H1 (cell line): ENCODE measurements at regions not wholly inside any gene's neighbourhood (a gene's known extent, or its start where the extent isn't known, plus 50 kb on each side); places are given as distances from the start of the nearest gene placed in this dataset.

ENCODE experiments used
- CTCF ChIA-PET: fragments of 300-600 bp; sonication (Branson Sonifier 250); formaldehyde crosslinking; loops from one replicate; lab custom pipeline; 2021; ENCODE audit not compliant: partially characterized antibody; lab: Charles Lee
- POLR2A ChIA-PET: fragments of 300-600 bp; sonication (Branson Sonifier 250); formaldehyde crosslinking; loops from one replicate; lab custom pipeline; 2021; ENCODE audit warnings: inconsistent platforms; ENCODE audit not compliant: partially characterized antibody; lab: Charles Lee
- DNase-seq, 2 experiments: peaks; one replicate each; pipeline versions ENCODE4 v3.0.0 to v3.0.0-alpha.2; 2010 to 2022; ENCODE audit warnings: low spot score in 2 of 2, low read depth in 1 of 2, mixed read lengths in 1 of 2
- FAIRE-seq: peaks from 2 replicates; lab custom pipeline; 2011; peaks lifted over from hg19 to GRCh38; lab: Jason Lieb, UNC
- H2AFZ ChIP-seq: 2 replicates; pipeline ENCODE4 v1.8.1; 2012; ENCODE audit warnings: low read length, inconsistent platforms
- H2AK5ac ChIP-seq: 2 replicates; pipeline ENCODE4 v1.6.1; 2013; ENCODE audit warnings: low read depth, low read length
- H2BK120ac ChIP-seq: replicated peaks from 2 replicates; pipeline ENCODE3; 2013; ENCODE audit warnings: low read depth, low read length, inconsistent platforms
- H2BK12ac ChIP-seq: 2 replicates; pipeline ENCODE4 v1.6.1; 2013; ENCODE audit warnings: low read depth, low read length
- H2BK15ac ChIP-seq: 2 replicates; pipeline ENCODE4 v1.6.1; 2013; ENCODE audit warnings: low read length
- H2BK20ac ChIP-seq: 2 replicates; pipeline ENCODE4 v1.6.1; 2013; ENCODE audit warnings: low read length
- H2BK5ac ChIP-seq: 2 replicates; pipeline ENCODE4 v1.6.1; 2013; ENCODE audit warnings: low read depth, low read length
- H3K14ac ChIP-seq: 2 replicates; pipeline ENCODE4 v1.6.1; 2013; ENCODE audit warnings: inconsistent platforms; ENCODE audit not compliant: insufficient read length
- H3K18ac ChIP-seq: 2 replicates; pipeline ENCODE4 v1.6.1; 2013; ENCODE audit warnings: low read length; ENCODE audit errors: extremely low read depth
- H3K23ac ChIP-seq: 2 replicates; pipeline ENCODE4 v1.6.1; 2013; ENCODE audit warnings: inconsistent platforms; ENCODE audit not compliant: insufficient read length
- H3K23me2 ChIP-seq: 2 replicates; pipeline ENCODE4 v1.6.1; 2013; ENCODE audit warnings: low read depth, low read length
- H3K27ac ChIP-seq: 2 replicates; pipeline ENCODE4 v1.6.1; 2011; ENCODE audit warnings: low read depth, low read length, inconsistent platforms
- H3K27me3 ChIP-seq, 4 experiments: replicated peaks in 1 of 4; 1 replicate in 1 of 4; 2 replicates in 3 of 4; pipeline versions ENCODE4 v1.6.1 to v1.8.1; 2011 to 2013; ENCODE audit warnings: low read length in 3 of 4, mild to moderate bottlenecking in 3 of 4, inconsistent platforms in 2 of 4, mixed read lengths in 2 of 4, moderate library complexity in 1 of 4; ENCODE audit not compliant: control insufficient read depth in 3 of 4, insufficient read depth in 3 of 4; ENCODE audit errors: extremely low read depth in 1 of 4
- H3K36me3 ChIP-seq, 4 experiments: 2 replicates each; pipeline versions ENCODE4 v1.6.1 to v1.8.1; 2011 to 2013; ENCODE audit warnings: mild to moderate bottlenecking in 4 of 4, low read length in 3 of 4, moderate library complexity in 2 of 4, control low read depth in 1 of 4, inconsistent platforms in 1 of 4; ENCODE audit not compliant: insufficient read depth in 4 of 4, control insufficient read depth in 2 of 4
- H3K4ac ChIP-seq: replicated peaks from 2 replicates; pipeline ENCODE3; 2013; ENCODE audit warnings: low read length, low read depth, mixed read lengths, inconsistent platforms; ENCODE audit not compliant: insufficient read length
- H3K4me1 ChIP-seq, 4 experiments: replicated peaks in 1 of 4; 1 replicate in 1 of 4; 2 replicates in 3 of 4; pipeline versions ENCODE4 v1.6.1 to v1.8.1; 2011 to 2013; ENCODE audit warnings: low read length in 3 of 4, inconsistent platforms in 2 of 4, mixed read lengths in 1 of 4; ENCODE audit not compliant: insufficient read depth in 4 of 4, control insufficient read depth in 3 of 4
- H3K4me2 ChIP-seq, 2 experiments: 2 replicates each; pipeline versions ENCODE4 v1.6.1 to v1.8.1; 2011 to 2013; ENCODE audit warnings: low read depth in 2 of 2, low read length in 2 of 2, control low read depth in 1 of 2, inconsistent platforms in 1 of 2, mild to moderate bottlenecking in 1 of 2; ENCODE audit not compliant: insufficient read depth in 1 of 2
- H3K4me3 ChIP-seq, 4 experiments: fragments of 200-600, 300-600 bp in 1 of 4; sonication (generic), shearing (Covaris generic), sonication (Bioruptor Twin) in 1 of 4; 2 replicates each; pipeline versions ENCODE4 v1.5.1 to v1.8.1; 2011 to 2016; ENCODE audit warnings: low read length in 4 of 4, low read depth in 3 of 4, control low read depth in 2 of 4, inconsistent platforms in 2 of 4, mild to moderate bottlenecking in 2 of 4, mixed read lengths in 1 of 4, moderate library complexity in 1 of 4; ENCODE audit not compliant: insufficient read depth in 2 of 4; ENCODE audit errors: extremely low read depth in 1 of 4
- H3K56ac ChIP-seq: replicated peaks from 2 replicates; pipeline ENCODE3; 2013; ENCODE audit warnings: low read depth, mild to moderate bottlenecking, mixed read lengths, low read length, inconsistent platforms; ENCODE audit not compliant: insufficient read length
- H3K79me1 ChIP-seq: 2 replicates; pipeline ENCODE4 v1.6.1; 2013; ENCODE audit warnings: low read depth, low read length, control low read depth
- H3K79me2 ChIP-seq, 2 experiments: 2 replicates each; pipeline versions ENCODE4 v1.6.1 to v1.8.1; 2012 to 2013; ENCODE audit warnings: low read length in 2 of 2, mild to moderate bottlenecking in 2 of 2, inconsistent platforms in 1 of 2; ENCODE audit not compliant: insufficient read depth in 2 of 2, control insufficient read depth in 1 of 2
- H3K9ac ChIP-seq, 4 experiments: replicated peaks in 1 of 4; 1 replicate in 1 of 4; 2 replicates in 3 of 4; pipeline versions ENCODE4 v1.6.1 to v1.8.1; 2011 to 2013; ENCODE audit warnings: low read depth in 3 of 4, low read length in 3 of 4, control low read depth in 2 of 4, mild to moderate bottlenecking in 2 of 4, moderate library complexity in 2 of 4, inconsistent platforms in 1 of 4; ENCODE audit errors: extremely low read depth in 1 of 4
- H3K9me3 ChIP-seq, 2 experiments: 2 replicates each; pipeline versions ENCODE4 v1.6.1 to v1.8.1; 2012 to 2013; ENCODE audit warnings: mild to moderate bottlenecking in 2 of 2, moderate library complexity in 2 of 2, control low read depth in 1 of 2, inconsistent platforms in 1 of 2, low read depth in 1 of 2, low read length in 1 of 2, mixed read lengths in 1 of 2; ENCODE audit not compliant: insufficient read depth in 2 of 2
- H4K20me1 ChIP-seq, 2 experiments: replicated peaks in 1 of 2; 2 replicates each; pipeline versions ENCODE3 to v1.8.1; 2011 to 2013; ENCODE audit warnings: inconsistent platforms in 2 of 2, low read length in 2 of 2, mild to moderate bottlenecking in 1 of 2; ENCODE audit not compliant: insufficient read depth in 2 of 2, control insufficient read depth in 1 of 2
- H4K5ac ChIP-seq: 2 replicates; pipeline ENCODE4 v1.6.1; 2013; ENCODE audit warnings: low read length, low read depth, mixed read lengths, inconsistent platforms; ENCODE audit not compliant: insufficient read length
- H4K8ac ChIP-seq: 2 replicates; pipeline ENCODE4 v1.8.0; 2013; ENCODE audit warnings: mild to moderate bottlenecking, moderate library complexity, low read length, inconsistent platforms; ENCODE audit not compliant: insufficient read depth; ENCODE audit errors: extremely low read depth
- H4K91ac ChIP-seq: replicated peaks from 2 replicates; pipeline ENCODE3; 2013; ENCODE audit warnings: low read length, mixed read lengths, inconsistent platforms; ENCODE audit not compliant: insufficient read length
- ATF2 ChIP-seq: IDR thresholded peaks from 2 replicates; pipeline ENCODE4 v1.6.1; 2012; ENCODE audit warnings: low read length, inconsistent platforms
- CBX5 ChIP-seq: fragments of 300-800, 300-1000 bp; sonication (generic); IDR thresholded peaks from 2 replicates; pipeline ENCODE4 v1.7.1; 2016; ENCODE audit warnings: antibody characterized with exemption, low read length, low read depth
- EP300 ChIP-seq, 2 experiments: IDR thresholded peaks; 1 replicate in 1 of 2; 2 replicates in 1 of 2; pipeline ENCODE4 v1.6.1; 2011 to 2012; ENCODE audit warnings: low read depth in 2 of 2, low read length in 2 of 2, mild to moderate bottlenecking in 2 of 2, borderline replicate concordance in 1 of 2, inconsistent platforms in 1 of 2, moderate library complexity in 1 of 2
- JUN ChIP-seq: IDR thresholded peaks from 2 replicates; pipeline ENCODE4 v1.6.1; 2011; ENCODE audit warnings: low read depth, mild to moderate bottlenecking, improper control_type of control experiment, low read length
- KDM1A ChIP-seq: fragments of 200-600, 300-600 bp; sonication (generic); IDR thresholded peaks from 2 replicates; pipeline ENCODE4 v1.7.1; 2016; ENCODE audit warnings: mild to moderate bottlenecking, low read length, borderline replicate concordance
- KDM5A ChIP-seq: fragments of 200-600 bp; IDR thresholded peaks from 2 replicates; pipeline ENCODE4 v1.7.1; 2012; ENCODE audit warnings: mild to moderate bottlenecking, low read length, inconsistent platforms, mixed read lengths
- WGBS, 2 experiments: shearing (Covaris generic) in 1 of 2; methylation state at CpG; one replicate each; pipeline versions ENCODE4 v1.1.6 to v1.1.7; 2013 to 2015; ENCODE audit warnings: low lambda C conversion rate in 2 of 2, mixed read lengths in 2 of 2, inconsistent platforms in 1 of 2, low coverage in 1 of 2, missing lambda C conversion rate in 1 of 2; ENCODE audit not compliant: insufficient replicate concordance in 2 of 2, insufficient coverage in 1 of 2, insufficient read length in 1 of 2; ENCODE audit errors: extremely low coverage in 1 of 2, missing lambda C conversion rate in 1 of 2; 5-methylcytosine and 5-hydroxymethylcytosine counted together
- TF ChIP-seq, protein P1 (sequence below), 3 experiments: IDR thresholded peaks; 1 replicate in 2 of 3; 2 replicates in 1 of 3; pipeline versions ENCODE4 v1.5.1 to v1.6.1; 2011; ENCODE audit warnings: low read length in 3 of 3, mild to moderate bottlenecking in 3 of 3, inconsistent platforms in 2 of 3, low read depth in 1 of 3, moderate library complexity in 1 of 3; ENCODE audit not compliant: insufficient read depth in 1 of 3; ENCODE audit errors: control extremely low read depth in 1 of 3

DNA sequence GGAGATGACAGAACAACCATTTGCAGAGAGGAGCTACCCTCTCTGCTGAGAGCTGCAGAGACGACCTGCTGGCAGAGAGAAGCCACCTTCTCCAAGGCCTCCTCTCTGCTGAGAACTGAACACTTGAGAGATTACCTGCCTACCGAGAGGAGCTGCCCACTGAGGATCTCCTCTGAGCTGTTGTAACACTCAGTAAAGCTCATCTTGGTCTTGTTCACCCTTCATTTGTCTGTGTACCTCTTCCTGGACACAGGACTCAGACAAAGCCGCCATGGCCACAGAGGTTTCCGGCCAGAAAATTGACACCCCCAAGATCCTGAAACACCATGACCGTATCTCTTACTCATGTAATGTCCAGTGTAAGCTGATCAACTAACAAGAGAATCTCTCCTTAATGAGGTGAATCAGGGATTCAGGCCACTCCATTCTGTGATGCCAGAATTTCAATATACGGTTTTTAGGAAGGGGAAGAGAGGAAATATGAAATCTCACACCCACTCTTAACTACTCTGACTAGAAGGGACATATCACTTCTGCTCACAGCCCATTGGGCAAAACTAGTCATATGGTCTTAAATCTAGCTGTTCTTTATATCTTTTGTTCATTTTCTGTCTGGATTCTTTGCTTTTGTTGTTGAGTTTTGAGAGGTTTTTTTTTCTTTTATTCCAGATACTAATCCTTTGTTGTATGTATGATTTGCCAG lies 83.8 kb downstream of the RHOU start:
- no peaks in the 10 kb centered on the region for H3K9me3 ChIP-seq
- H3K56ac ChIP-seq = no peak overlapping the region
- H3K4me2 ChIP-seq = no peak overlapping the region
- H4K5ac ChIP-seq = no peak overlapping the region
- H2AFZ ChIP-seq = no peak overlapping the region
- H2AK5ac ChIP-seq = no peak overlapping the region
- H3K23me2 ChIP-seq = no peaks in the 10 kb centered on the region
- H4K8ac ChIP-seq = no peak overlapping the region
- no peak overlapping the region for H2BK120ac ChIP-seq
- H3K14ac ChIP-seq = no peak overlapping the region
- WGBS, 2 experiments = 79% methylated on average over 6 of the region's 6 CpGs; no CpG with 5 or more reads in 1 of the 2 experiments
- H3K9ac ChIP-seq = no peak overlapping the region
- no peaks in the 10 kb centered on the region for H3K79me1 ChIP-seq
- H3K27me3 ChIP-seq = no peaks in the 10 kb centered on the region
- H2BK5ac ChIP-seq = no peak overlapping the region
- ChIA-PET POLR2A (no interaction called here), CTCF (interaction anchor here (0.8 to 0.9 kb wide), 2 partner anchors 30 to 151 kb away, joined by 3 read pairs; no protein-coding TSS in a partner anchor)
- H3K36me3 ChIP-seq = no peaks in the 10 kb centered on the region
- no peak overlapping the region for H3K4ac ChIP-seq
- H2BK12ac ChIP-seq = no peak overlapping the region
- H4K91ac ChIP-seq = no peak overlapping the region
- H3K4me1 ChIP-seq = no peaks in the 10 kb centered on the region
- H3K23ac ChIP-seq = no peak overlapping the region
- no peak overlapping the region for H3K4me3 ChIP-seq
- H2BK15ac ChIP-seq = no peak overlapping the region
- FAIRE-seq (no peak), DNase-seq (no peak)
- no peak overlapping the region for H3K27ac ChIP-seq
- no peaks in the 10 kb centered on the region for H4K20me1 ChIP-seq
- no peaks in the 10 kb centered on the region for H3K79me2 ChIP-seq
- no peak overlapping the region for H3K18ac ChIP-seq
- TF ChIP-seq CBX5 (no peak), KDM5A (no peak), EP300 (IDR thresholded peaks at IDR 0.05; ENCODE audit: borderline replicate concordance in 1 of 2, low read depth in 2 of 2, low read length in 2 of 2) (no peak), ATF2 (no peak), JUN (no peak), KDM1A (no peak)
- TF ChIP-seq, protein P1, sequence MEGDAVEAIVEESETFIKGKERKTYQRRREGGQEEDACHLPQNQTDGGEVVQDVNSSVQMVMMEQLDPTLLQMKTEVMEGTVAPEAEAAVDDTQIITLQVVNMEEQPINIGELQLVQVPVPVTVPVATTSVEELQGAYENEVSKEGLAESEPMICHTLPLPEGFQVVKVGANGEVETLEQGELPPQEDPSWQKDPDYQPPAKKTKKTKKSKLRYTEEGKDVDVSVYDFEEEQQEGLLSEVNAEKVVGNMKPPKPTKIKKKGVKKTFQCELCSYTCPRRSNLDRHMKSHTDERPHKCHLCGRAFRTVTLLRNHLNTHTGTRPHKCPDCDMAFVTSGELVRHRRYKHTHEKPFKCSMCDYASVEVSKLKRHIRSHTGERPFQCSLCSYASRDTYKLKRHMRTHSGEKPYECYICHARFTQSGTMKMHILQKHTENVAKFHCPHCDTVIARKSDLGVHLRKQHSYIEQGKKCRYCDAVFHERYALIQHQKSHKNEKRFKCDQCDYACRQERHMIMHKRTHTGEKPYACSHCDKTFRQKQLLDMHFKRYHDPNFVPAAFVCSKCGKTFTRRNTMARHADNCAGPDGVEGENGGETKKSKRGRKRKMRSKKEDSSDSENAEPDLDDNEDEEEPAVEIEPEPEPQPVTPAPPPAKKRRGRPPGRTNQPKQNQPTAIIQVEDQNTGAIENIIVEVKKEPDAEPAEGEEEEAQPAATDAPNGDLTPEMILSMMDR (IDR thresholded peaks at IDR 0.05; ENCODE audit: control extremely low read depth in 1 of 3, insufficient read depth in 1 of 3, low read depth in 1 of 3, low read length in 3 of 3) = no peak
- no peak overlapping the region for H2BK20ac ChIP-seq
